Skin of body (tissue), 1 donor: ENCODE measurements at regions not wholly inside any gene's neighbourhood (a gene's known extent, or its start where the extent isn't known, plus 50 kb on each side); places are given as distances from the start of the nearest gene placed in this dataset.

Experiments used
- DNase-seq: peaks from one replicate; lab custom pipeline; 2025; lab: John Stamatoyannopoulos, UW

DNA sequence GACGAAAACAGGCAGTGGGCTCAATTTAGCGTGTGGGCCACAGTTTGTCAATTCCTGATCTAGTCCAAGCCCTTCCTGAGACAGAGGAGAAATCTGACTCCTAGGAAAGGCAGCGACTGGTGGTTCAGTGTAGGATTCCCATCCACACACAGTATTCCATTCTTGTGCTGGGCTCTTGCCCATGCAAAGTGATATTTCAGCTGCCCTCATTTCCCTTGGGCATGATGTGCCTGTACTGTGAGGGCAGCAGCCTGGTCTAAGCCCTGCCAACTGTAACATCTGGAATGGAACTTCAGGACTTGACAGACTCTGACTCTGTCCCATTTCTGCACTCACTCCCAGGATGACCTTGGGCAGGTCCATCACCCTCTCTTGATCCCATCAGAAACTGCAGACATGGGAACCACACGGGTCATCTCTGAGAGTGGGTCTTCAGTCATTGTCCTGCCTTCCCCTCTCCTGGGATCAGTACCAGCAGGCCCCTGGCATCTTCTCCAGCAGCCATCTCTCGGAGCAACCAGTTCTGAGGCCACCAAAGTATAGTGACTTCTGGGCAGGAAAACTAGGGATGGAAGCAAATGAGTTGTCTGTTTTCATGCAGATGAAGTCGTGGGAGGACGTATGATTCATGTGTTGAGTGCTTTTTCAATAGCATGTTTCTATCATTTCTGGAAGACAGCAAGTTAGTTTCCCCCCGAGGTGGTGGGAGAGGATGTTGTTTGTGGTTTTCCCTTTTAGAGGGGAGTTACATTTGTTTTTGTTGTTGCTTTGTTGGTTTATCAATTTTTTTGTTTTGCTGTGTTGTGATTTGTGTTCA lies 54.2 kb upstream of the BCL2L14 start:
- DNase-seq = no peak

DNA sequence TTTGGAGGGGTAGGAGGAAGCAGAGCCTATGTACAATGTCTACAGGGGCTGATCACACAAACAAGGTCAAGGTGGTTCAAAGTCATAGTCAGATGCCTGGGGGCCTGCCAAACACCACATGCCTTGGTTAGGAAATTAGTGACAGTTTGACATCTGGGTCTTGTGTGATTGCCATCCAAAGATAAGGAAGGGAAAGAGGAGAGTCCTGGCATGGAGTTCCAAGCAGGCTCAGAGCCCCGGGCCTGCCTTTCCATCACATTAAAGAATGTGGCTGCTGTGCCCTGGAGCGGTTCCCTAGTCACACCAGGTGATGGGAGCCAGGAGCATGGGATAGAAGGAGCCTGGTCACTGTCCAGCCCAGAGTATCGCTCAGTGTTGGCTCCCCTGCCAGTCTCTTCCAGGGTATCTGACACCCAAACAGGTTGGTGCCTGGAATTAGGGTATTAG lies 53.6 kb upstream of the BCL2L14 start:
- DNase-seq = no peak

DNA sequence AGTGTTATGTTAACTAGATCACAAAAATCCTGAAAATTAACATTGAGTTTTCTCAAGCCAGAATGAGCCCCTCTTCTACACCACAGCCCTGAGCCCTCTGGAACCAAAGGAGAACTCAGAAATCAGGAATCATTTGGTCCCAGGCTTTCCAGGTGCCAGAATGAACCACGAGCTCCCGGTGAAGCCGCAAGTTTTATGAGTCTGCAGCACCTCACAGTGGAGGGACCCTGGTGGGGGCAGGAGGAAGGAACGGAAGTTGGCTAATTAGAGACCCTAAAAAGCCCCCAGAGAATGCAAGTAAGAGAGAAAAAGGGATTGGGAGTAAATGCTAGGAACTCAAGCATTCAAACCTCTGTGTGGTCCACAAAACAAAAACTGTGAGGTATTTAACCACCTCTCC lies 52.9 kb upstream of the BCL2L14 start:
- no peak for DNase-seq

DNA sequence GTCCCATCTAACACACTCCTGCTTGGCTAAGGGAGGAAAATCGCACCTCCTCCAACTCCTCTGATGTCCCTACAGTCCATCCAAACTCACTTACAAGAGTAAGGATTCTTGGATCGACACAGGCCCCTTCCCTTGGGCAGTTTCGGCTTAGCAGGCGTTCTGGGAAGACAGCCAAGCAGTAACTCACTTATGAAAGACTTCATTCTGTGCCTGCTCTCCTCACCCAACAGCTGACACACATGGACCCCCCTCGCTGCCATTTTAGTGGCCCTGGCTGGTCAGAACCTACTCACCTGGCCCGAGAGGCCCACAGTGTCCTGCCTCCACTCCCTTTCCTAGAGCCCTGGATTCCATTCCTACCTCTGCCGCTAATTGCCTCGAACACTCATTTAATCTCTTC lies 52.3 kb upstream of the BCL2L14 start:
- peak; percentile 11 for DNase-seq

DNA sequence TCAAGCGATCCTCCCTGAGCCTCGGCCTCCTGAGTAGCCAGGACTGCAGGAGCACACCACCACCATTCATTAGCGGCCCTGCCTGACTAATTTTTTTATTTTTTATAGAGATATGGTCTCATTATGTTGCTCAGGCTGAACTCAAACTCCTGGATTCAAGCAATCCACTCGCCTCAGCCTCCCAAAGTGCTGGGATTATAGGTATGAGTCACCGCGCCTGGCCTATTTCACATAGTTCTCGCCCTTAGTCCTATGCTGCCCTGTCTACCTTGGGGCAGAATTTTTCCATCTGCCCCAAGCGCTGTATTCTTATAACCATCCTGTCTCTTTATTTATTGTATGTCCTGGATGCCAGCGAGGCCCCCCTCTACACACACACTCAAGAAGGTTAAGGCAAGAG lies 50.9 kb upstream of the BCL2L14 start:
- no peak for DNase-seq

DNA sequence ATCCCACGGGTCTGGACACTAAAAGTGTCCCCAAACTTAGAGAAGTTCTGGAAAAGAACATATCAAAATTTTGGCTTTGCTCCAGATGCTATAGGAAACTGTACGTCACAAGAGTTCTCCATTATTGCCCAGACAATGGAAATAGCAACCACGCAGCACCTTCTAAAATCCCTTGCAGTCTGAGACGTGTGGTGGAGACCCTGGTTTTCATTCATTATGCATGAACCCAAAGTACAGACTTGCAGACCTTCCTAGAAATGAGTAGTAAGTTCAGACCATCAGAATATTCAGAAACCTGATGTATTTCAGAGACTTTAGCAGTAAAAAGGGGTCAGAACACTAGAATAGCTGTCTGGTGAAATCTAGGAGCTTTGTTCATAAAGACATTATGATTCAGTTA lies 50.0 kb upstream of the BCL2L14 start:
- DNase-seq = no peak
